CD4-positive, alpha-beta memory T cell (primary cell): ENCODE measurements at regions not wholly inside any gene's neighbourhood (a gene's known extent, or its start where the extent isn't known, plus 50 kb on each side); places are given as distances from the start of the nearest gene placed in this dataset.

Experiments
- CTCF ChIA-PET: fragments of 350-600 bp; sonication (Branson Sonifier 250); formaldehyde crosslinking; loops from one replicate; lab custom pipeline; 2021; ENCODE audit warnings: inconsistent platforms; ENCODE audit not compliant: partially characterized antibody; lab: Charles Lee
- POLR2A ChIA-PET: fragments of 350-600 bp; sonication (Branson Sonifier 250); formaldehyde crosslinking; loops from one replicate; lab custom pipeline; 2021; ENCODE audit not compliant: partially characterized antibody; lab: Charles Lee
- DNase-seq, 5 donors: peaks; one replicate each; pipeline versions ENCODE4 v3.0.0 to v3.0.0-alpha.2; 2020 to 2022; ENCODE audit warnings: mixed read lengths in 1 of 5
- H3K27ac ChIP-seq: one replicate; pipeline ENCODE4 v1.7.0; 2013; ENCODE audit warnings: low read depth, low read length
- H3K27me3 ChIP-seq: 2 replicates; pipeline ENCODE4 v1.7.0; 2013; ENCODE audit warnings: mild to moderate bottlenecking, low read length, moderate library complexity; ENCODE audit not compliant: insufficient read depth
- H3K36me3 ChIP-seq: 2 replicates; pipeline ENCODE4 v1.7.0; 2013; ENCODE audit warnings: mild to moderate bottlenecking, low read length, moderate library complexity; ENCODE audit not compliant: insufficient read depth
- H3K4me1 ChIP-seq: 2 replicates; pipeline ENCODE4 v1.7.0; 2013; ENCODE audit warnings: mild to moderate bottlenecking, low read length, moderate library complexity; ENCODE audit not compliant: insufficient read depth
- H3K4me3 ChIP-seq, 2 donors: one replicate each; pipeline ENCODE4 v1.7.0; 2013; ENCODE audit warnings: low read length in 2 of 2, mild to moderate bottlenecking in 1 of 2
- H3K9me3 ChIP-seq, 2 donors: one replicate each; pipeline ENCODE4 v1.7.0; 2013; ENCODE audit warnings: low read length in 2 of 2, control low read depth in 1 of 2; ENCODE audit not compliant: control insufficient read depth in 1 of 2
- H3K27ac Mint-ChIP-seq, 7 donors: one replicate each; pipeline ENCODE4 v1.8.0; 2020 to 2021; ENCODE audit warnings: mixed read lengths in 7 of 7, mild to moderate bottlenecking in 6 of 7, inconsistent platforms in 3 of 7, moderate library complexity in 3 of 7
- H3K27me3 Mint-ChIP-seq, 2 donors: one replicate each; pipeline ENCODE4 v1.8.0; 2020 to 2021; ENCODE audit warnings: mixed read lengths in 2 of 2
- H3K36me3 Mint-ChIP-seq, 2 donors: one replicate each; pipeline ENCODE4 v1.8.0; 2020 to 2021; ENCODE audit warnings: mixed read lengths in 2 of 2, inconsistent platforms in 1 of 2, mild to moderate bottlenecking in 1 of 2
- H3K4me1 Mint-ChIP-seq, 4 donors: one replicate each; pipeline ENCODE4 v1.8.0; 2020 to 2021; ENCODE audit warnings: mixed read lengths in 4 of 4, mild to moderate bottlenecking in 1 of 4
- H3K4me3 Mint-ChIP-seq, 8 donors: one replicate each; pipeline ENCODE4 v1.8.0; 2020 to 2021; ENCODE audit warnings: mixed read lengths in 8 of 8, mild to moderate bottlenecking in 7 of 8, moderate library complexity in 6 of 8, inconsistent platforms in 3 of 8
- H3K9me3 Mint-ChIP-seq, 8 donors: one replicate each; pipeline ENCODE4 v1.8.0; 2020 to 2021; ENCODE audit warnings: mixed read lengths in 8 of 8, mild to moderate bottlenecking in 5 of 8, inconsistent platforms in 3 of 8, moderate library complexity in 1 of 8
- intact Hi-C: fragments of 100-400 bp; cut with micrococcal nuclease; formaldehyde crosslinking; loops from one replicate; pipeline ENCODE4 v1.15.1; 2023

- intact Hi-C loops = no loop called here
- Histone ChIP-seq H3K4me1 (peaks cover 22% of the 10 kb centered on the region), H3K27ac (no peak overlapping the region), H3K4me3 (no peak overlapping the region), H3K27me3 (no peaks in the 10 kb centered on the region), H3K9me3 (no peaks in the 10 kb centered on the region), H3K36me3 (no peaks in the 10 kb centered on the region)
- POLR2A ChIA-PET = interaction anchor here (0.6 to 10.6 kb wide), 2 partner anchors 130 to 292 kb away, joined by 3 to 145 read pairs; no protein-coding TSS in a partner anchor
- DNase-seq = no peak
- peaks cover 16 to 42% (median 28%) of the 10 kb centered on the region in 4 donors for H3K4me1 Mint-ChIP-seq
- H3K27ac Mint-ChIP-seq = peak overlapping the region in 6 of 7 donors; percentile 12 to 96 (median 84)
- CTCF ChIA-PET = interaction anchor here (1.2 to 2.2 kb wide), 3 partner anchors 8 to 132 kb away, joined by 3 to 6 read pairs (median 5); no protein-coding TSS in a partner anchor
- no peaks in the 10 kb centered on the region for H3K36me3 Mint-ChIP-seq
- H3K9me3 Mint-ChIP-seq = no peaks in the 10 kb centered on the region
- H3K4me3 Mint-ChIP-seq = no peak overlapping the region
- no peaks in the 10 kb centered on the region for H3K27me3 Mint-ChIP-seq
These were observed 89.2 kb upstream of the MKLN1 start for GRCh38 chr7:131238347-131238931.

- peaks cover 6 to 23% (median 12%) of the 10 kb centered on the region in 4 donors for H3K4me1 Mint-ChIP-seq
- Histone ChIP-seq H3K4me1 (peaks cover 3% of the 10 kb centered on the region), H3K27ac (no peak overlapping the region), H3K9me3 (no peaks in the 10 kb centered on the region), H3K36me3 (no peaks in the 10 kb centered on the region), H3K4me3 (no peak overlapping the region), H3K27me3 (no peaks in the 10 kb centered on the region)
- H3K4me3 Mint-ChIP-seq = no peak overlapping the region
- no peaks in the 10 kb centered on the region for H3K27me3 Mint-ChIP-seq
- DNase-seq = no peak
- intact Hi-C loops = no loop called here
- no peak overlapping the region for H3K27ac Mint-ChIP-seq
- ChIA-PET POLR2A (no interaction called here), CTCF (no interaction called here)
- H3K36me3 Mint-ChIP-seq = no peaks in the 10 kb centered on the region
- no peaks in the 10 kb centered on the region for H3K9me3 Mint-ChIP-seq
These were observed 86.3 kb upstream of the MKLN1 start for GRCh38 chr7:131241386-131241785.

- CTCF ChIA-PET = no interaction called here
These were observed 85.5 kb upstream of the MKLN1 start for GRCh38 chr7:131242123-131242650.

DNA sequence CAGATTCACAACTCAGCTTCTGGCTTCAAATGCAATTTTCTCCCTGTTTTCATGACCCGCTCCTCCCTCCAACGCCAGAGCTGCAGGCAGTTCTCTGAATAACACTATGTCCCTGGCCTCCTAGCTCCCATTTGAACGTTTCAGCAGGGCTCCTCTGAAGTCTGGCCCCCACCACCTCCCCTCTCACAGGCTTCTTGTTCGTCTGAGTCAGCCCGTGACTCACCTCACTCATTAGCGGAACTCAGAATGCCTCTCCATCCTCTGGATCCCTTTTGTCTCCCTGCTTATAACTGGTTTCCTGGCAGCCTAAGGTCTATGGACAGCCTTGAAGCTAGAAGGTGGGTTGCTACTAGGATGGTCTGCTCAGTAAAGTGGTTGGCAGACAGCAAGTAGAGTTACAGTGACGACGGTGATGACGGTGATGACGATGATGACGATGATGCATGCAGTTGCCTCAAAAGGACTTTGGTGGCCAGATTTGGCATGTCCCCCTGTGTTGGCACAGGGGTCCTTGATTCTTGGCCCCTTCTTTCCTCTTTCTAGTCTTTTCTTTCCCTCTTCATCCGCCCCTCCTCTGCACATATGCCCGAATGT lies 83.3 kb upstream of the MKLN1 start:
- H3K36me3 Mint-ChIP-seq = no peaks in the 10 kb centered on the region
- Histone ChIP-seq H3K27me3 (no peaks in the 10 kb centered on the region), H3K36me3 (no peaks in the 10 kb centered on the region), H3K4me3 (no peak overlapping the region), H3K4me1 (no peaks in the 10 kb centered on the region), H3K9me3 (no peaks in the 10 kb centered on the region), H3K27ac (no peak overlapping the region)
- H3K27ac Mint-ChIP-seq = no peak overlapping the region
- H3K9me3 Mint-ChIP-seq = peaks cover 0 to 1% (median 0%) of the 10 kb centered on the region in 8 donors
- POLR2A ChIA-PET = no interaction called here
- no peak overlapping the region for H3K4me3 Mint-ChIP-seq
- H3K27me3 Mint-ChIP-seq = peaks cover 0 to 4% of the 10 kb centered on the region in 2 donors
- no peaks in the 10 kb centered on the region for H3K4me1 Mint-ChIP-seq
- CTCF ChIA-PET = no interaction called here
- no peak for DNase-seq
- intact Hi-C loops = no loop called here

More at GRCh38 chr7:131242123-131242650, 85.5 kb upstream of the MKLN1 start:
- Histone ChIP-seq H3K27ac (no peak overlapping the region), H3K4me1 (no peaks in the 10 kb centered on the region), H3K4me3 (no peak overlapping the region), H3K36me3 (no peaks in the 10 kb centered on the region), H3K9me3 (no peaks in the 10 kb centered on the region), H3K27me3 (no peaks in the 10 kb centered on the region)
- no peaks in the 10 kb centered on the region for H3K27me3 Mint-ChIP-seq
- intact Hi-C loops = no loop called here
- H3K4me3 Mint-ChIP-seq = no peak overlapping the region
- H3K4me1 Mint-ChIP-seq = peaks cover 4 to 15% (median 8%) of the 10 kb centered on the region in 4 donors
- no peak for DNase-seq
- H3K9me3 Mint-ChIP-seq = peaks cover 0 to 1% (median 0%) of the 10 kb centered on the region in 8 donors
- POLR2A ChIA-PET = no interaction called here
- H3K27ac Mint-ChIP-seq = no peak overlapping the region
- no peaks in the 10 kb centered on the region for H3K36me3 Mint-ChIP-seq

GRCh38 chr7:131249003-131249402 lies 78.7 kb upstream of the MKLN1 start:
- Histone ChIP-seq H3K9me3 (no peaks in the 10 kb centered on the region), H3K36me3 (no peaks in the 10 kb centered on the region), H3K27ac (no peak overlapping the region), H3K4me1 (no peaks in the 10 kb centered on the region), H3K4me3 (no peak overlapping the region), H3K27me3 (no peaks in the 10 kb centered on the region)
- peaks cover 2 to 8% (median 6%) of the 10 kb centered on the region in 8 donors for H3K9me3 Mint-ChIP-seq
- peaks cover 0 to 1% (median 0%) of the 10 kb centered on the region in 4 donors for H3K4me1 Mint-ChIP-seq
- no peak overlapping the region for H3K4me3 Mint-ChIP-seq
- ChIA-PET POLR2A (no interaction called here), CTCF (no interaction called here)
- peaks cover 0 to 5% of the 10 kb centered on the region in 2 donors for H3K36me3 Mint-ChIP-seq
- intact Hi-C loops = no loop called here
- no peak for DNase-seq
- peak overlapping the region in 1 of 7 donors; percentile 56 for H3K27ac Mint-ChIP-seq
- peaks cover 0 to 11% of the 10 kb centered on the region in 2 donors for H3K27me3 Mint-ChIP-seq

- DNase-seq = no peak
- Mint-ChIP-seq H3K9me3 (peaks cover 2 to 12% (median 11%) of the 10 kb centered on the region in 8 donors), H3K27ac (no peak overlapping the region), H3K4me3 (no peak overlapping the region), H3K27me3 (peaks cover under 1 to 11% of the 10 kb centered on the region in 2 donors), H3K4me1 (peaks cover 0 to 1% (median 0%) of the 10 kb centered on the region in 4 donors), H3K36me3 (peaks cover 0 to 10% of the 10 kb centered on the region in 2 donors)
- POLR2A ChIA-PET = no interaction called here
- Histone ChIP-seq H3K4me3 (no peak overlapping the region), H3K4me1 (no peaks in the 10 kb centered on the region), H3K9me3 (no peaks in the 10 kb centered on the region), H3K27me3 (no peaks in the 10 kb centered on the region), H3K27ac (no peak overlapping the region), H3K36me3 (no peaks in the 10 kb centered on the region)
- intact Hi-C loops = no loop called here
- CTCF ChIA-PET = no interaction called here
These were observed 78.2 kb upstream of the MKLN1 start for GRCh38 chr7:131249483-131249882.

- H3K4me1 ChIP-seq = no peaks in the 10 kb centered on the region
- Mint-ChIP-seq H3K27ac (no peak overlapping the region), H3K27me3 (peaks cover 2 to 11% of the 10 kb centered on the region in 2 donors), H3K36me3 (peaks cover 1 to 13% of the 10 kb centered on the region in 2 donors), H3K4me1 (peaks cover 0 to 1% (median 0%) of the 10 kb centered on the region in 4 donors), H3K4me3 (no peak overlapping the region), H3K9me3 (peaks cover 3 to 20% (median 18%) of the 10 kb centered on the region in 8 donors)
- H3K9me3 ChIP-seq = no peaks in the 10 kb centered on the region
- no peak for DNase-seq
- ChIA-PET POLR2A (no interaction called here), CTCF (no interaction called here)
- H3K4me3 ChIP-seq = no peak overlapping the region
- H3K36me3 ChIP-seq = no peaks in the 10 kb centered on the region
- no peaks in the 10 kb centered on the region for H3K27me3 ChIP-seq
- no peak overlapping the region for H3K27ac ChIP-seq
- intact Hi-C loops = no loop called here
These were observed 77.3 kb upstream of the MKLN1 start for GRCh38 chr7:131250331-131250730.
